H1 (cell line): ENCODE measurements at regions not wholly inside any gene's neighbourhood (a gene's known extent, or its start where the extent isn't known, plus 50 kb on each side); places are given as distances from the start of the nearest gene placed in this dataset.

Source experiments
- CEBPB ChIP-seq: IDR thresholded peaks from 2 replicates; pipeline ENCODE4 v1.6.1; 2012; ENCODE audit warnings: low read depth, low read length
- POLR2A ChIP-seq, 2 experiments: IDR thresholded peaks; 1 replicate in 1 of 2; 2 replicates in 1 of 2; pipeline ENCODE4 v1.6.1; 2011; ENCODE audit warnings: low read depth in 2 of 2, low read length in 2 of 2, mild to moderate bottlenecking in 2 of 2; ENCODE audit errors: control extremely low read depth in 1 of 2
- RAD21 ChIP-seq, 2 experiments: IDR thresholded peaks in 1 of 2; conservative IDR thresholded peaks in 1 of 2; 2 replicates each; pipeline ENCODE4 v1.6.1; 2011; ENCODE audit warnings: low read depth in 2 of 2, low read length in 2 of 2, improper control_type of control experiment in 1 of 2, inconsistent platforms in 1 of 2, mild to moderate bottlenecking in 1 of 2, moderate library complexity in 1 of 2
- SUZ12 ChIP-seq: fragments of 200-600 bp; sonication (generic); IDR thresholded peaks from 2 replicates; pipeline ENCODE4 v1.6.1; 2012; ENCODE audit warnings: mild to moderate bottlenecking, inconsistent platforms, low read length, moderate library complexity, mixed read lengths
- TF ChIP-seq, protein P1 (sequence below), 3 experiments: IDR thresholded peaks; 1 replicate in 2 of 3; 2 replicates in 1 of 3; pipeline versions ENCODE4 v1.5.1 to v1.6.1; 2011; ENCODE audit warnings: low read length in 3 of 3, mild to moderate bottlenecking in 3 of 3, inconsistent platforms in 2 of 3, low read depth in 1 of 3, moderate library complexity in 1 of 3; ENCODE audit not compliant: insufficient read depth in 1 of 3; ENCODE audit errors: control extremely low read depth in 1 of 3

DNA sequence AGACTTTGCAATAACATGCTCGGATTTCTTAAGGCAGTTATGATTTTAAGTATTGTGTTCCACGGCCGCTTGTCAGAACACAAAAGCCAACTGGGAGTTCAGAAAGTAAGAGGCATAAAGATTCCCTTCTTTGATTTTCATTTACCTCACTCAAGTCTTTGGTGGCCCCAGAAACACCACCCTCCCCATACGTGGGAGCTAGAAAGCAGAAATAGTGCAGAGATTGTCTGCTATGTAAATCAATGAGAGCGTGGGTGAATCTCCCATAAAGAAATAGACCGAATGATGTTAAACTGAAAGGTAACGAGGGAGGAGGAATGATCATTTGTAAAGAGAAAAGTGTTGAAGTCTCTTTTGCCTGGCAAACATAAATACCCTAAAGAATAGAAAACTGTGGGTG is 322.1 kb upstream of the ETAA1 start:
- TF ChIP-seq, protein P1, sequence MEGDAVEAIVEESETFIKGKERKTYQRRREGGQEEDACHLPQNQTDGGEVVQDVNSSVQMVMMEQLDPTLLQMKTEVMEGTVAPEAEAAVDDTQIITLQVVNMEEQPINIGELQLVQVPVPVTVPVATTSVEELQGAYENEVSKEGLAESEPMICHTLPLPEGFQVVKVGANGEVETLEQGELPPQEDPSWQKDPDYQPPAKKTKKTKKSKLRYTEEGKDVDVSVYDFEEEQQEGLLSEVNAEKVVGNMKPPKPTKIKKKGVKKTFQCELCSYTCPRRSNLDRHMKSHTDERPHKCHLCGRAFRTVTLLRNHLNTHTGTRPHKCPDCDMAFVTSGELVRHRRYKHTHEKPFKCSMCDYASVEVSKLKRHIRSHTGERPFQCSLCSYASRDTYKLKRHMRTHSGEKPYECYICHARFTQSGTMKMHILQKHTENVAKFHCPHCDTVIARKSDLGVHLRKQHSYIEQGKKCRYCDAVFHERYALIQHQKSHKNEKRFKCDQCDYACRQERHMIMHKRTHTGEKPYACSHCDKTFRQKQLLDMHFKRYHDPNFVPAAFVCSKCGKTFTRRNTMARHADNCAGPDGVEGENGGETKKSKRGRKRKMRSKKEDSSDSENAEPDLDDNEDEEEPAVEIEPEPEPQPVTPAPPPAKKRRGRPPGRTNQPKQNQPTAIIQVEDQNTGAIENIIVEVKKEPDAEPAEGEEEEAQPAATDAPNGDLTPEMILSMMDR (IDR thresholded peaks at IDR 0.05; ENCODE audit: control extremely low read depth in 1 of 3, insufficient read depth in 1 of 3, low read depth in 1 of 3, low read length in 3 of 3): no peak
- TF ChIP-seq POLR2A (IDR thresholded peaks at IDR 0.05; ENCODE audit: control extremely low read depth in 1 of 2, low read depth in 2 of 2, low read length in 2 of 2) (no peak), SUZ12 (no peak), CEBPB (no peak), RAD21 (IDR thresholded peaks at IDR 0.05 in 1 of 2, conservative IDR thresholded peaks at IDR 0.05 in 1 of 2; ENCODE audit: low read depth in 2 of 2, low read length in 2 of 2) (no peak)
